NCI-H748 treated with DMSO at 0.1 percent for 48 hours (cell line): ENCODE measurements at regions not wholly inside any gene's neighbourhood (a gene's known extent, or its start where the extent isn't known, plus 50 kb on each side); places are given as distances from the start of the nearest gene placed in this dataset.

Experiments used
- DNase-seq: peaks from one replicate; lab custom pipeline; 2025; lab: John Stamatoyannopoulos, UW

DNA sequence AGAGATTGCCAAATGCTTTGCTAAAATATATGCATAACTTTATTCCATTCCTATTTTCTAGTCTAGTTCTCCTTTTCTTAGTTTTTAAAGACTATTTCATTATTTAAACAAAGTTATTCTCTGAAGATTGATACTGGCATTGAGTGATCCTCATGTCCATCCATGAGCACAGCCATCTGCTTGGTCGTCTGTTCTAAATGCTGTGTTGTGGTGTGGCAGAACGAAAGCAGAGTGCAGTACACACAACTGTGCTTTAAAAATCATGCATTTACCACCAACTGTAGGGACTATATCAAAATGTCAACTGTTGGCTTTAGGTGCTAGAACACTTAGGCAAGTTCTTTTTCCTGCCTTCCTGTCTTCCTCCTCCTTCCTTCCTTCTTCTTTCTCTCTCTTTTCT is 226.6 kb downstream of the ACKR3 start:
- DNase-seq: no peak

DNA sequence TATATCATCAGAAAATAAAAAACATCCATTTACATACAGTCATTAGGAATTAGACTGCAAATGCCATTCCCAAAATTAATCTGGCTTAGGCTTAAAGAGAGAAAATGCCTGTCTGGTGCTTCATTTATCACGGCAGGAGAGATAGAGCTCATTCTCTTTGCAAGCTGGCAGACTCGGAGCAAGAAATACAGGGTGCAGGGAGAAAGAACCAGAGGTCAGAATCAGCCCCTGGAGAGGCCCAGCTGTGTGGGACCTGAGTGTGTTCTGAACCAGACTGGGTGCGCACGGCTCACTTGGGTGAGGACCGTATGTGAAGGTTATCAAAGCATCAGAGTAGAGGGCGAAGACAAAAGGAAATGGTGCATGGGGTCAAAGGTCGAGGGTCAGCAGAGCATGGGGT is 227.8 kb downstream of the ACKR3 start:
- DNase-seq: no peak

DNA sequence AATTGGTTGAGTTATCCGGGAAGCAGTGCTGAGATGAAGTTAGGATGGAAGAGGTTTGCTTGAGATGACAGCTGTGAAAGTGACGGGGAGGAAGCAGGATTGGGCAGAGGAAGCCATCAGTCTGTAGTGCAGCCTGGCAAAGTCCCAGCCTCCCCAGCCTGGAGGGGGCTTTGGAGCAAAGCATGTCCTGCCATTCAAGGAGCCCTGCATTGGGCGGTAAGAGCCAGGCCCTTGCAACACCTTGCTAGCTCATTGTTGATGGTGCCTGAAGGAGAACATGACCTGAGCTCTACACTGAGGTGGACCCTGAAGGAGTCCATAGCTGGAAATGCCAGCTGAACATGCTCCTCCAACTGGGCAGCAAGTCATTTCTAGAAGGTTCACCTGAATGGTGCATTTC is 228.9 kb downstream of the ACKR3 start:
- no peak for DNase-seq

DNA sequence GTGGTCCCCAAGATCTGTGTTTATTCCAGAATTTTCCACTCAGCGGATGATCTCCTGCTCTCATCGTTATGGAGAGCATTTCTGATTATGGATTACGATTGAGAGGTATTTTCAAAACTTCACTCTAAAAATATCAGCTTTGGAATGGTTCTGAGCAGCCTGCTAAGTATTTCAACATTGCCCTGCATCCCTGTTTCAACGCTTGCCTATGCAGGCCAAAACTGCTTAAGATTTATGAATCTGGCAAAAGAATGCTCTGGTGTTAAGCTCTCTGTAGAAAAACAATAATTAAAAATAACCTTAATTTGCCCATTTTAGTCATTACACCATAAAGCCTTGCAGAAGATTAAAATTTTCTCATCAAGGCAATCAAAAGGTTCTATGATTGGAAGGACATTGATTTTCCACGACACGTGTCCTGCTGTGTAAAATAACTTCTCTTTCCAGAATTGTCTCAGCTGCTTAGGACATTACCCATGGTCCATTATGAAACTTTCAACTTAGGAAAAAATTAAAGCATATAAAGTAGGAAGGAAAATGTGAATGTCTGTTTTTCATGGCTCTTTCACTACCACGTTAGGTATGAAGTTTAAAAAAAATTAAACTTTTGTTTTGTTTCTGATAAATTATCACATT is 229.9 kb downstream of the ACKR3 start:
- no peak for DNase-seq

DNA sequence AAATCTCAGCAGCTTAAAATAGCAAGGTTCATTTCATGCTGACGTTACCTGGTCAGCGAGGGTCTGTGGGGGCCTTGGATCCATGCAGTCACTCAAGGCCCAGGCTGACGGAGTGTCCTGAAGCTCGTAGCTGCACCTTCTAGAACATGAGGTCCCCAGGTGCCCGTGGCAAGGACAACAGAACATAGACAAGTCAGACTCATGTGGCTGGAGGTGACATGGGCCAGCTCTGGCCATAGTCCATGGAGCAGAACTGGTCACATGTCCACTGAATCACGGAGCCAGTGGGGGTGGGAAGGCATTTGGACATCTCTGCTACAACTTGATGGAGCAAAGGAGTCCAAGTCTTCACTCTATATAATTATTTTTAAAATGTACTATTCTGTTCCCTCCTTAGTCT is 233.2 kb downstream of the ACKR3 start:
- no peak for DNase-seq

DNA sequence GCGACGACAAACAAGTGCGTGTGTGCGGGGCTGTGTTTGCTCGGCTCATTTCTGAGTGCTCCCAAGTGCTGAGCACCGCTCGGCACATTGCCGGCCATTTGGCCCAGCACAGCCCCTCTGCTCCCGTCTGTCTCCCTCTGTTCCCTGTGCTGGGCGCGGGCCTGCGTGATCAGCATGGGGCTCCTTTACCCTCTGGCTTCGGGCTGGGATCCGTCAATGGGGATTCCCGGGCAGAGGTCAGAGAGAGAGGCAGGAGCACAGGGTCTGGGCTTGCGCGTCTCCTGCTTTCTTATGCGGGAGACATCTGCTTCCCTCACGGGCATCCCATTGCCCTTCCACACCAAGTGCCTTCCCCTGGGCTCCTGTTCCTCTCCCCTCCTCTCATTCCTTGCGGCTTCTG is 234.0 kb downstream of the ACKR3 start:
- no peak for DNase-seq

DNA sequence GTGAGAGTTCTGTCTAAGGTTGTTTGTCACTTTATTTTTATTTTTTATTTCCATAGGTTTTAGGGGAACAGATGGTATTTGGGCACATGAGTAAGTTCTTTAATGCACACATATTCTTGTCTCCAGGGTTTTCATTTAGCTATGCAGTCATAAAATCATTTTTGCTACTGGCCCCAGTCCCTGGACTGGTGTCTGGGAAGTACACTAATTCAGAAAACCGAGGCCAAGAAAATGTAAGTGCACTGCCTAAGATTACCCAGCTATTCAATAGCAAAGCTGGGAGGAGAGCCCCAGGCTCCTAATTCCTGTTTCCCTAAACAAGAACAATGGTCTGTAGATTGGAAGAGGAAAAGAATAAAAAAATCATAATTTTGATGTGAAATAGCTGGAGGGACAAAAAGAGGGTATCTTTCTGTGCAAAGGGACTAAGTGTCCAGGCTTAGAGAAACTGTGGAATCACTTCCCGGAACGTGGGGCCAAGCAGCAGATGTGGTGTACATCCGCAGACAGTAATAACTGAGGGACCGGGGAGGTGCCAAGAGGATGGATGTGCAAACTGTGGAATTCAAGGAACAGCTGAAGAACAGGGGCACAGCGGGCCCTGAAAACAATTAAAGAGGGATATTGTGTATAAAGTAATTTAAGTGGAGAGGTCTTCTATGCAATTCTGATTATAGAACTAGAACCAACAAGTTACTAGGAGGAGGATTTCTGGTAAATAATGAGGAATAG is 236.3 kb downstream of the ACKR3 start:
- DNase-seq: no peak

DNA sequence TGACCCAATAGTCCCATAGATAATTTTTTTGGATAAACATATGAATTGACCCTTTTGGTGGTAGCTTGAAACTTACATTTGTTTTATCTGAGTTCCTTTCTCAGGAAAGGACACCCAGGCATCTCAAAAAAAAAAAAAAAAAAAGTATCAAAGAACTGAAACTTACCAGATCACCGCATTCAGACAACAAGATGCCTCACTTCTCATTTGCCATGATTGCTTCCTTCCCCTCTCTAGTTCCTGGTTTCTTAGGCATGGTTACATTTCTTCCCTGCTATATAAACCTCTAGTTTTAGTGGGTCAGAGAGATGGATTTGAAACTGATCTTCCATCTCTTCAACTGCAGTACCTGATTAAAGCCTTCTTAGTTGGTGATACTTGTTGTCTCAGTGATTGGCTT is 240.1 kb downstream of the ACKR3 start:
- DNase-seq: no peak

DNA sequence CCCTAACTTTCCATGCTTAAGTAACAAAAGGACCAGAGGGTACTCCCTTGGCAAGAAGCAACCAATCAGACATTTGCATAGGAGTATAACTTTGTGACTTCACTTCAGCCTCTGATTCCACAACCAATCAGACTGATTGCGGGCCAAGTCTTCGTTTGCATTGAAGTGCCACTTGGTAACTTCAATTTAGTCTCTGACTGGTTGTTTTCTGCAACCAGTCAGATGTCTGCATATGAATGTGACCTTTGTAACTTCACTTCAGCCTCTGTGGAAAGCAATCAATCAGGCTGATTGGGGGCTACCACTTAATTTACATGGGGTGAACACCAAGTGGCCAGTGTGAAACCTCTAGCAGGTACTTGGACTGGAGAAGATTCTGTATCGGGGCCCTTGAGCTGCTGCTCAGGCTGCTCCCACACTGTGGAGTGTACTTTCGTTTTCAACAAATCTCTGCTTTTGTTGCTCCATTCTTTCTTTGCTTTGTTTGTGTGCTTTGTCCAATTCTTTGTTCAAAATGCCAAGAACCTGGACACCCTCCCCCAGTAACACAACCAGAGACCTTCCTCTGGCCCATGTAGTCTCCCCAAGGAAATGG is 241.5 kb downstream of the ACKR3 start:
- DNase-seq: no peak

DNA sequence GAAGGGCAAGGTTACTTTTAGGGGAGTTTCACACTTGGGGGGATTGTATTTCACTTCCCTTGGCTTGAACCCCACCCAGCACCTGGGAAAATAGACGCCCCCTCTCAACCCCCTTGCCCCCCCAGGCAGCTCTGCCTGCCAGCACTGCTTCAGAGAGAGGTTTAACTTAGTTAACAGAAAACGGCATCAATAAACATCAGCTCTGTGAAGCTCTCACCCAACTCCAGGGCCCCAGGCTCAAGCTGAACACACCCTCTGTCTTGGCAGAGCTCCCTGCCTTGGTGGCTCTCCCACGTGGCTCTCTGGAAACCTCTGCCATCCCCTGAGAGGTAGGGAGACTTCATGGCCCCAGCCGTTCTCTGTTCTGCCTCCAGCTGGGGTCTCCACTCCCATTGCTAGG is 244.1 kb downstream of the ACKR3 start:
- DNase-seq: no peak

DNA sequence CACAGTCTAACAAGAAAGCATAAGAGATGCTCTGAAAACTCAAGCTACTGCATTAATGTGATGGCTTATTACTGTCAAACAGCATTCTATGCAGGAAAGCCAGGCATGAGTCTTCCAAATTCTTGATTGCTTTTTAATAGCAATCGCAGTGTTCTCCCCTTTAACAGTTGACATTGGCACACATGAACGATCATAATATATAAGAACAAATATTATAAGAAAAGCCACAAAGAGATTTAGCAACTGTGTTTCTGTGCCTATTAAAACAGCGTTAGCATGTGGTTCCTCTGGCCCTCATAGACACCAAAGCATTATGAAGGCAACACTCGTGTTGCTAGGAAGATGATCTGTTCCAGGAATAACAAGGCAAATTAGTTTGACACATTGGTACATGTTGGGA is 245.0 kb downstream of the ACKR3 start:
- no peak for DNase-seq

DNA sequence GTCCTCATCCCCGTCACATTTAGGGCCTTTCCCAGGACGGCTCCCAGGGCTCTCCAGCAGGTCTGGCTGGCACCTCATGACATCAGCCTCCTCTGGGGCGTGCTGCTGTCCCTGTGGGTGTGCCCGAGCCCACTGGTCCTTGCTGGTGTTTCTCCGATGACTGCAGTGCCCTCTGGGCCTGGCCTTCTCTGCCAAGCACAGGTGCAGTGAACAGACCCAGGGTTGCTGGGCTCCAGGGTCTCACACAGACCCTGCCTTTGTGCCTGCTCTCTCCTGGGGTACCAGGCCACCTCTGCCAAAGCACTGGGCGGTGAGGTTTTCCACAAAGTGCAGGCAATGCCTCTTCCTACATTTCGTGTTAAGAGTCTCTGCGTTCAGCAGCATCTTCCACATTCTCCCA is 246.1 kb downstream of the ACKR3 start:
- no peak for DNase-seq

DNA sequence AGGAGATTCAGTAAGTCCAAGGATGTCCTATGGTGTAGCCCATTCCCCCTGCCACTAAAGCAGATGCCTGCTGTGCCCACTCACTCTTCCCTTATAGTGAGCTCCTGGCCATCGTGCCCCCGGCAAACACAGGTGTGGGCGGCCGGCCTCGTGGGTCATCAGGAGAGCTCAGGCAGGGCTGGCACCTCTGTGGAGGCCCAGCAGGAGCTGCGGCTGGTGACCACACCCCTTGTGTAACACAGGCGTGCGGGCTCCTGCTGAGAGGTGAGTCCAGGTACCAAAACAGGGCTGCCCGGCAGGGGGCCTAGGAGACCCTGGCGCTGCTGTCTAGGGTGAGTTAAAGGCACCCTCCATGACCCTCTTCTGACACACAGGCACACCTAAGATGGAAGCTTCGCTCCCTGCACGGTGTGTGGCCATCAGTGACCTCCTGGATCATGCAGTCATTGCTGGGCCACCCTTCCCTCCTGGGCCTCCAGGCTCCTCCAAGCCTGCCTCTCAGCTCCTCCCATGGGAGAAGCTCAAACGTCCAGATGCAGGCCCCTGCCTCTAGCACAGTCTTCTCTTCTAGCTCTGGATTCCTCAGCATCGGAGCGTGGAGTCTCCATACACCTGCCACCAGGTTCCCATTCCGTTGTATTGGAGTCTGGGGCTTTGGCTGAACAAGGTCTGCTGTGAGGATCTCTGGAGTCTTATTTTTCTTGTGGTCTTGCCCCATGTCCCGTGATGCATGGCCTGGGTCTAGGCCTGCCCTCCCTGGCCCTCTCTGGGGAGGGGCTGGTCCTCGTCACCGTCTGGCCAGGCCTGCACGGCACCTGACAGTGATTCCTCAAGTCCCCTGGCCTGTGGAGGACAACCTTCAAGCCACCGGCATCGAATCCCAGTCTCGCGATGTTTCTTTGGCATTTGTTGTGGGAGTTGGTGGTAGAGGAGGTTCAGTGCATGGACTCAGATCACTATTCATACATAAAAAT is 246.9 kb downstream of the ACKR3 start:
- no peak for DNase-seq

DNA sequence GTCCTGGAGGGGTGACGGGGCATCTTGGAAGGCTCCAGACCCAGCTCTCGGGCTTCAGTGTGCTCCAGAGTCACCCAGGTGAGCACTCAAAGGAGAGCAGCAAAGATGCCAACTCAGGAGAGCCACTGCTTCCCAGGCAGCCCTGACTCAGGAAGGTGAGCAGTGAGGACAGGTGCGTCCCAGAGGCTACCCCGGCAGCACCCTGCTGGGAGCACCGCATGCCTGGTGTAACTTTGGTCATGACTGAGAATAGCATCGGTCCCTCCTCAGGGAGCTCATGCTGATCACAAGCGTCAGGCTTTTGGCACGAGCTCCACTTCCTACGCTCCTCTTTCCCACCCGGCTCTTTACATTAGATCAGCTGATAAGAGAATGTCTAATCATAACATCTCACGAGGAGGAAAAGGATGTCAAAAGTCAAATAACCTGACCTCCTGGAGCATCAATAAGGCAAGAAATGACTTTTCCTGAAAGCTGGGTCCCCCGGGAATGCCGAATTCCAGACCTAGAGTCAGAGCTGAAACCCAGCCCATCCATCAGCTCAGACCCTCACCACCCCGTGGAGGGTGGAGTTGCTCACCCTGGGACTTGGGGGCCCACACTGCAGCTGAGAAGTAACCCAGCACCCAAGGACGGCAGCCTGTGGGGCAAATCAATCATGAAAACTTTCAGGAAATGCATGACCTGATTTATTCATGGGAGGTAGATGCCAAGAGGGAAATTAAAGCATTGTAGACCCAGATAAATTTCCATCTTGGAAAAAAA is 248.8 kb downstream of the ACKR3 start:
- DNase-seq: no peak

DNA sequence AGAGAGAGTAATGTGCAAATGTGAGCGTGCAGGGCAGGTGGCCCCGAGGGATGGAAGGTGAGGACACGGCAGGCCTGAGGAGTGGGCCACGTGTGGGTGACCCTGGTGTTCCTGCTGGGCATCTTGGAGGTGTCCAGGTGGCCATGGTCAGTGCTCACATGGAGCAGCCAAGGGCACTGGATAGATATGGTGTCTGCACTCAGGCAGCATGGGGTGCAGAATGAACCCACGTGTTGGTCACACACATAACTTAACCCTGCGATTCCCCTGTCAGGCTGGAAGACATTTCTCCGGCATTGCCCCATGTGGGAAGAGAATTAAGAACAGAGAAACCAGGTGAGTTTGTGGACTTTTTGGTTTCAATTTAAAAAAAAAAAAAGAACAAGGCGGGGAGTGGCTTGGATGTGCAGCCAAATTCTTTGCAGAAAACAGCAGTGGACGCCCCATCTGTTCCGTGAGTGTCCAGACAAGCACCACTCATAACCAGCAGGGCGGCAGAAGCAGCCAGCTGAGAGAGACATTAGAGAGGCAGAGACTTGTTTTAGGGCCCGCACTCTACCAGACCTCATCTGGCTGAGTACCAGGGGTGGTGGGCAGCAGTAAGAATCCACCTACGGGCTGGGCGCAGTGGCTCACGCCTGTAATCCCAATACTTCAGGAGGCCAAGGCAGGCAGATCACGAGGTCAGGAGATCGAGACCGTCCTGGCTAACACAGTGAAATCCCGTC is 249.8 kb downstream of the ACKR3 start:
- DNase-seq: no peak

DNA sequence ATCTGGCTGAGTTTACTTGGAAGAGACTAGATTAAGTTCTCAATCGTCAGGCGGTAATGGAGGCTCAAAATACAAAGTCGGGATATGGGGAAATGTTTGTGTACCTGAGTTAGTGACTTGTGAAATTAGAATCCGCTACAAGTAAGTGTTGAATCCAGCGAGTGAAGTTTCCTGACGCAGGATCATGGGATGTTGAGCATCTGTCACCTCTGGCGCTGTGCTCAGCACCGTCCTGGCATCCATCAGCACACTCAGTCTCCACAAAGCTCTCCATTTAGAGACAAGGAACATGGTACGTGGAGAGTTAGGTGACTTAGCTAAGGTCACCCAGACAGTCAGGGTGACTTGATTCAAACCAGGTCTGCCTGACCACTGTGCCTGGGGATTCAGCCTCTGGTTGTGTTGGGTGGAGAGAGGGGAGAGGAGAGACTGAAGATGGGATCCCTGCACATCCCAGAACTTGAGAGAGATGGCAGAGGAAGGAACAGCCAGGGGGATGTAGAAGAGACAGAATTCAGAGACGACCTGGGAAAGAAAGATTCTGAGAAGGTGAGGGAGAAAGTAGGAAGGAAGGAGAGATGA is 251.2 kb downstream of the ACKR3 start:
- DNase-seq: no peak

DNA sequence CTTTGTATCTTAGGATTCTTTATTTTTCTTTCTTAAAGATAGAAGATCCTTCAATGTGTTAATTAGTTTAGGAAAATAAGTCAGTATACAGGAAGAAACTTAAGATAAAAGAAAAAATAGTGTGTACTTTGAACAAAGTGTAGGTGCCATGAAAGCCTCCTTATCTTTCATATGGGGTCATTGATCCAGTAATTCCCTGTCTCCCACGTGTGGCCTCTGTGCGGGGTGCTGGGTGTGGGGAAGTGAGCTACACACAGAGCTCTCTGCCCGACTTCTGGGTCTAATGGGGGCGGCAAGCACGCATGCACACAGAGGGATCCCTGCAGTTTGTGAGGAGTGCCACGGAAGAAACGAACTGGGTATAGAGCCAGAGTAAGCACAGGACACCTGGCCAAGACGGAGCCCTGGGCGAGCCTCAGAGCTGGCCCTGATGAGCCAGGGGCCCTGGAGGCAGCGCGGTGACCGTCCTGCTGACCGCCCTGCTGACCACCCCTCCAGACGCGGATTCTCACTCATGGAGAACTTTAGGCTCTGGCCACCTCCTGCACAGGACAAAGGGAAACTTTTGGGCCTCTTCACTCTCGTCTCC is 253.5 kb downstream of the ACKR3 start:
- DNase-seq: no peak

DNA sequence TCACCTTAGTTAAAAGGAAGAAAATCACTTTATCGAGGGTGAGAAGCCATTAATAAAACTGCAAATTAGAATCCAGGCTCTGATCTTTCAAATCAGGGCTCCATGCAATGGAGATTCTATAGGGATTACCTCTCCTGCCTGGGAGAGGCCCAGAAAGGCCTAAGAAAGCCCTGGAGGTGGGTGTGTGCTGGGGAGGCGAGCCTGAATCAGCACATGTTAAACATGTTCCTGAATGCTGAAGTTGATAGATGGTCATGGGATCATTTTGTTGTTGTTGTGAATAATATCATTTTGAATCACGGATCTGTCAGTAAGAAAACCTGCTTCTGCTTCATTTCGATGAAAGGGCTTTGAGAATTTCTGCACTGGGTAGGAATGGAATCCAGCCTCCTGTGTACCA is 254.3 kb downstream of the ACKR3 start:
- DNase-seq: no peak

DNA sequence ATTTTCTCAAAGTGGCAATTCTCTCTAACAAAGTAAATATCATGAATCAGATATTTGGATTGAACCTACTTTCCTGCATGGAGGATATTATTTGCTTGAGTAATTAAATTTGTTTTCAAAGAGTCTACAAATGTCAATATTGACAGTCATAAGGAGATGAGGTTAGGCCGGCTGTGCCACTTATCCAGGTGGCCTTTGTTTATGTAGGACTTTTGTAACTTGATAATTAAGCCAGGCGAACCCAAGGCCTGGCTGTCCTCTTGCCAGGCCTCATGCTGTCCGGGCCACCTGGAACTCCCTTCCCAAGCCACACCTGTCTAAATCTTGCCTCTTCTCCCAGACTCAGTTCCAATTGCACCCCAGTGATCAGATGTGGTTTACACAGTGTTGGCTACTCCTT is 255.2 kb downstream of the ACKR3 start:
- DNase-seq: peak; percentile 94

DNA sequence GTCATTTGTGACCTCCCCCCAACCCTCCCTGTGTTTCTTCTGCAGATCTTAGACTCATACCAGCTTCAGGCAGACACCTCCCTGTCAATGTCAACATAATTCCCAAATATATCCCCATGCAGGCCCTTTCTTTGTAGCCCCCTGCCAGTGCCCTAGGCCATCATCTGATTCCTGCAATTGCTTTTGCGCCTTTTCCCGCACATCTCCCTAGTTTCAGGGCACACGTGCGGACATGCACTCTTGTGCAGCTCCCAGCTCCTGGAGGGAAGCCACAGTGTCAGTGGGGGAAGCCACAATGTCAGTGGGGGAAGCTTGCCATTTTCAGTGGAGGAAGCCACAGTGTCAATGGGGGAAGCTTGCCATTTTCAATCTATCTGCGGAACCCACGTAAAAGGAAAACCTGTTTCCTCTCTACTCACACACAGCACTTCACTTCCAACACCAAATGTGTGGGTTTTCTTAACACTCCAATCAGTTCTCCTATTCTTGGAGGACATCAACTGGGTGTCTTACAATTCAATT is 256.4 kb downstream of the ACKR3 start:
- DNase-seq: no peak
